ENCODE measurements at regions not wholly inside any gene's neighbourhood (a gene's known extent, or its start where the extent isn't known, plus 50 kb on each side); places are given as distances from the start of the nearest gene placed in this dataset.
"Not testable (repeated sequence)": the region's sequence is repeated elsewhere in the genome, so short reads cannot be mapped to it uniquely, and the experiment has no call there.

GRCh38 chr5:125464847-125465432 is 718.5 kb upstream of the ZNF608 start:
- intact Hi-C loops (cut with DNase I), result no loop called here
- ATAC-seq (no peak), DNase-seq (ENCODE audit: low spot score) (no peak)

- no peak for DNase-seq (ENCODE audit: low spot score)
- intact Hi-C loops (cut with DNase I), result no loop called here
- no peak for ATAC-seq
Observed at GRCh38 chr5:125465703-125466102, 719.3 kb upstream of the ZNF608 start.

- intact Hi-C loops (cut with DNase I), result no loop called here
- ATAC-seq (no peak), DNase-seq (ENCODE audit: low spot score) (no peak)
Observed at GRCh38 chr5:125467222-125467621, 720.8 kb upstream of the ZNF608 start.

- DNase-seq (ENCODE audit: low spot score), result no peak
- ATAC-seq, result no peak
- intact Hi-C loops (cut with DNase I), result no loop called here
Observed at GRCh38 chr5:125470280-125470902, 724.0 kb upstream of the ZNF608 start.

- no peak for DNase-seq (ENCODE audit: low spot score)
- no peak for ATAC-seq
- intact Hi-C loops (cut with DNase I), result no loop called here
Observed at GRCh38 chr5:125476901-125477585, 730.6 kb upstream of the ZNF608 start.

GRCh38 chr5:125477586-125477975 is 731.1 kb upstream of the ZNF608 start:
- intact Hi-C loops (cut with DNase I), result no loop called here
- no peak for ATAC-seq
- no peak for DNase-seq (ENCODE audit: low spot score)

- DNase-seq (ENCODE audit: low spot score), result no peak
- ATAC-seq, result no peak
- intact Hi-C loops (cut with DNase I), result no loop called here
Observed at GRCh38 chr5:125478599-125478998, 732.2 kb upstream of the ZNF608 start.

- intact Hi-C loops (cut with DNase I), result no loop called here
- DNase-seq (ENCODE audit: low spot score), result no peak
- no peak for ATAC-seq
Observed at GRCh38 chr5:125480911-125481310, 734.5 kb upstream of the ZNF608 start.

- intact Hi-C loops (cut with DNase I), result no loop called here
- ATAC-seq, result no peak
- no peak for DNase-seq (ENCODE audit: low spot score)
Observed at GRCh38 chr5:125481506-125482465, 735.3 kb upstream of the ZNF608 start.

GRCh38 chr5:125483609-125484008 is 737.2 kb upstream of the ZNF608 start:
- DNase-seq (ENCODE audit: low spot score), result no peak
- no peak for ATAC-seq
- intact Hi-C loops (cut with DNase I), result no loop called here

- no peak for DNase-seq (ENCODE audit: low spot score)
- peak; percentile 50 for ATAC-seq
- intact Hi-C loops (cut with DNase I), result no loop called here
Observed at GRCh38 chr5:125484272-125484741, 737.9 kb upstream of the ZNF608 start.

GRCh38 chr5:125484742-125485641 is 738.6 kb upstream of the ZNF608 start:
- ATAC-seq, result peak; percentile 96
- peak; percentile 64 for DNase-seq (ENCODE audit: low spot score)
- intact Hi-C loops (cut with DNase I), result no loop called here

- intact Hi-C loops (cut with DNase I), result no loop called here
- ATAC-seq (no peak), DNase-seq (ENCODE audit: low spot score) (no peak)
Observed at GRCh38 chr5:125485771-125486170, 739.3 kb upstream of the ZNF608 start.

- intact Hi-C loops (cut with DNase I), result no loop called here
Observed at GRCh38 chr5:125486634-125487033, 740.2 kb upstream of the ZNF608 start.

GRCh38 chr5:125487231-125487630 is 740.8 kb upstream of the ZNF608 start:
- intact Hi-C loops (cut with DNase I), result no loop called here
- no peak for ATAC-seq
- no peak for DNase-seq (ENCODE audit: low spot score)

More at GRCh38 chr5:125486634-125487033, 740.2 kb upstream of the ZNF608 start:
- no peak for ATAC-seq
- no peak for DNase-seq (ENCODE audit: low spot score)

- intact Hi-C loops (cut with DNase I); ATAC-seq; DNase-seq (ENCODE audit: low spot score): not testable (repeated sequence)
Observed at GRCh38 chr5:125487652-125488051, 741.2 kb upstream of the ZNF608 start.

- no peak for DNase-seq (ENCODE audit: low spot score)
- intact Hi-C loops (cut with DNase I), result no loop called here
- no peak for ATAC-seq
Observed at GRCh38 chr5:125489146-125489545, 742.7 kb upstream of the ZNF608 start.

GRCh38 chr5:125491986-125492492 is 745.6 kb upstream of the ZNF608 start:
- DNase-seq (ENCODE audit: low spot score), result no peak

More at GRCh38 chr5:125491986-125492492, 745.6 kb upstream of the ZNF608 start:
- ATAC-seq, result no peak
- intact Hi-C loops (cut with DNase I), result no loop called here
